ENCODE measurements at regions not wholly inside any gene's neighbourhood (a gene's known extent, or its start where the extent isn't known, plus 50 kb on each side); places are given as distances from the start of the nearest gene placed in this dataset.

GRCh38 chr2:12010059-12010458, 263.6 kb downstream of the LPIN1 start:
- no peak for TF ChIP-seq EZH2 (IDR thresholded peaks at IDR 0.05; ENCODE audit: low read depth)
- TF ChIP-seq CTCF (conservative IDR thresholded peaks at IDR 0.05), result no peak
